BE2C (cell line): ENCODE measurements at regions not wholly inside any gene's neighbourhood (a gene's known extent, or its start where the extent isn't known, plus 50 kb on each side); places are given as distances from the start of the nearest gene placed in this dataset.

ENCODE experiments used
- DNase-seq: peaks from one replicate; pipeline ENCODE4 v3.0.0-alpha.2; 2020
- H3K27me3 ChIP-seq: fragments of 250-450 bp; sonication (Bioruptor Pico); 2 replicates; pipeline ENCODE4 v1.5.1; 2020; ENCODE audit warnings: mild to moderate bottlenecking
- H3K36me3 ChIP-seq: fragments of 250-450 bp; sonication (Bioruptor Pico); 2 replicates; pipeline ENCODE4 v1.5.1; 2020; ENCODE audit warnings: mild to moderate bottlenecking
- H3K4me1 ChIP-seq: fragments of 250-450 bp; sonication (Bioruptor Pico); 2 replicates; pipeline ENCODE4 v1.5.1; 2020
- H3K4me3 ChIP-seq: 2 replicates; pipeline ENCODE4 v1.5.1; 2011; ENCODE audit warnings: low read depth, low read length
- H3K9me3 ChIP-seq: fragments of 250-450 bp; sonication (Bioruptor Pico); 2 replicates; pipeline ENCODE4 v1.5.1; 2020
- TF ChIP-seq, protein P1 (sequence below): IDR thresholded peaks from 2 replicates; pipeline ENCODE4 v1.5.1; 2012; ENCODE audit warnings: mild to moderate bottlenecking, low read depth, low read length

- Histone ChIP-seq H3K4me3 (no peak overlapping the region), H3K36me3 (no peaks in the 10 kb centered on the region), H3K27me3 (no peaks in the 10 kb centered on the region), H3K9me3 (no peaks in the 10 kb centered on the region), H3K4me1 (no peaks in the 10 kb centered on the region)
- TF ChIP-seq, protein P1, sequence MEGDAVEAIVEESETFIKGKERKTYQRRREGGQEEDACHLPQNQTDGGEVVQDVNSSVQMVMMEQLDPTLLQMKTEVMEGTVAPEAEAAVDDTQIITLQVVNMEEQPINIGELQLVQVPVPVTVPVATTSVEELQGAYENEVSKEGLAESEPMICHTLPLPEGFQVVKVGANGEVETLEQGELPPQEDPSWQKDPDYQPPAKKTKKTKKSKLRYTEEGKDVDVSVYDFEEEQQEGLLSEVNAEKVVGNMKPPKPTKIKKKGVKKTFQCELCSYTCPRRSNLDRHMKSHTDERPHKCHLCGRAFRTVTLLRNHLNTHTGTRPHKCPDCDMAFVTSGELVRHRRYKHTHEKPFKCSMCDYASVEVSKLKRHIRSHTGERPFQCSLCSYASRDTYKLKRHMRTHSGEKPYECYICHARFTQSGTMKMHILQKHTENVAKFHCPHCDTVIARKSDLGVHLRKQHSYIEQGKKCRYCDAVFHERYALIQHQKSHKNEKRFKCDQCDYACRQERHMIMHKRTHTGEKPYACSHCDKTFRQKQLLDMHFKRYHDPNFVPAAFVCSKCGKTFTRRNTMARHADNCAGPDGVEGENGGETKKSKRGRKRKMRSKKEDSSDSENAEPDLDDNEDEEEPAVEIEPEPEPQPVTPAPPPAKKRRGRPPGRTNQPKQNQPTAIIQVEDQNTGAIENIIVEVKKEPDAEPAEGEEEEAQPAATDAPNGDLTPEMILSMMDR = no peak
- DNase-seq = no peak
These were observed 85.4 kb upstream of the IGFBP7 start for GRCh38 chr4:57195622-57196021.

- Histone ChIP-seq H3K9me3 (no peaks in the 10 kb centered on the region), H3K27me3 (no peaks in the 10 kb centered on the region), H3K36me3 (no peaks in the 10 kb centered on the region), H3K4me3 (no peak overlapping the region), H3K4me1 (no peaks in the 10 kb centered on the region)
- no peak for DNase-seq
- TF ChIP-seq, protein P1 = no peak
These were observed 84.0 kb upstream of the IGFBP7 start for GRCh38 chr4:57194068-57194611.

DNA sequence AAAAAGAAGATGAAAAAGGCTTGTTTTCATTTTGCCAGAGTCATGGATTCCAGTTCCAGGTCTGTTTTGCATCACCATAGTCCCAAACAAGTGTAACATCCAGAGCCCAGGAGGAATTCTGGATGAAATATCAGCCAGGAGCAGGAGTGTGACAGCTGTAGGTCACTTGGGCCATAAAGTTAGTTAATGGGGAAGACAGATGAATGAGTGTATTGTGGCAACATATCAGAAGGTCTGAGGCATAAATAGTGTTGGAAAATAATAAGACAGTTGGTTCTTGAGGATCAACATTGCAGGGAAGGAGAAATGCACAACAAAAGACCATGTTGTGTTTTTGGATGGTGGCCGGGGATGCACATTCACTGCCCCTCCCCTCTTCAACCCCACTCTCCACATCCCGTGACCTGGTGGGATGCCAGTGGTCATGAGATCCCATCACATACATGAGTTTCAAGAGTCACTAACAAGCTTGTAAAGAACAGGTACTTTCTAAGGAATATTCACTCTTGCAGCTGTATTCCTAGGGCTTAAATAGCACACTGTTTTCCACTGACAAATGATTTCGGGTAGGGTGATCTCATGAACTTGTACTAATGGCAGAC is 83.1 kb upstream of the IGFBP7 start:
- Histone ChIP-seq H3K36me3 (no peaks in the 10 kb centered on the region), H3K27me3 (no peaks in the 10 kb centered on the region), H3K9me3 (no peaks in the 10 kb centered on the region), H3K4me1 (no peaks in the 10 kb centered on the region), H3K4me3 (no peak overlapping the region)
- DNase-seq = no peak
- TF ChIP-seq, protein P1 = no peak

DNA sequence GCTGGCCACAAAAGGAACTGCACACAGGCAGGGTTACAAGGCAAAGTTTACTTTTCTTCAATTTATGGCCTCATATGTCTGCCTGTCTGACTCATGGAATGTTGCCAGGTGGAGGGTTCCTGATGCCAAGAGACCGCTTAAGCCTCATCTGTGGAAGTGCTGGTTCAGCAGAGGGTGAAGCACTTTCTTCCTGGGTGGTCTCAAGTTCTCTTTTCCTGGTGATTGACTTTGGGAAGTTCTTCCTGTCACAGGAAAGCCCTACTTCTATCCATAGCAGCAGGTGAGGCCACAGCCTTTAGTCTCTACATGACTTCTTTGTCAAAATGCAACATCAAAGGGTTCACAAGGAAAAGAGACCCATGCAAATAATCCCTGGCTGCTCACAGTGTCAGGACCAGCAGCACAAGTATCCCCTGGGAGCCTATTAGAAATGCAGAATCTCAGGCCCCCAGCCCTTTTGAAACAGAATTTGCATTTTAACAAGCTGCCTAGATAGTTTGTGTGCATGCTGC is 81.4 kb upstream of the IGFBP7 start:
- no peak for DNase-seq

GRCh38 chr4:57190601-57191481 is 80.7 kb upstream of the IGFBP7 start:
- Histone ChIP-seq H3K4me3 (no peak overlapping the region), H3K36me3 (no peaks in the 10 kb centered on the region), H3K27me3 (no peaks in the 10 kb centered on the region), H3K4me1 (no peaks in the 10 kb centered on the region), H3K9me3 (no peaks in the 10 kb centered on the region)
- DNase-seq = peak; percentile 52
- TF ChIP-seq, protein P1 = peak; percentile 86

More for the DNA sequence above, 81.4 kb upstream of the IGFBP7 start:
- no peaks in the 10 kb centered on the region for H3K36me3 ChIP-seq
- no peak overlapping the region for H3K4me3 ChIP-seq
- no peaks in the 10 kb centered on the region for H3K27me3 ChIP-seq
- TF ChIP-seq, protein P1 = no peak
- no peaks in the 10 kb centered on the region for H3K4me1 ChIP-seq
- H3K9me3 ChIP-seq = no peaks in the 10 kb centered on the region
